Activated CD4-positive, CD25-positive, alpha-beta regulatory T cell treated with anti-CD3 and anti-CD28 coated beads, Interleukin-2, amount 50 U/mL, for 24 hours (primary cell): ENCODE measurements at regions not wholly inside any gene's neighbourhood (a gene's known extent, or its start where the extent isn't known, plus 50 kb on each side); places are given as distances from the start of the nearest gene placed in this dataset.

Experiments
- ATAC-seq, 2 donors: fragments of 150-1000 bp; cut with Tn5 transposase; one replicate each; pipeline ENCODE4 v1.10.0; 2021; ENCODE audit warnings: mild to moderate bottlenecking in 1 of 2, moderate library complexity in 1 of 2

- no peak for ATAC-seq
Measured at GRCh38 chr9:126154869-126155268, 171.8 kb upstream of the MVB12B start.

GRCh38 chr9:126155756-126156664, 170.6 kb upstream of the MVB12B start:
- ATAC-seq: no peak

GRCh38 chr9:126156898-126157297, 169.7 kb upstream of the MVB12B start:
- no peak for ATAC-seq

- ATAC-seq: no peak
Measured at GRCh38 chr9:126157423-126157822, 169.2 kb upstream of the MVB12B start.

GRCh38 chr9:126157826-126158587, 168.6 kb upstream of the MVB12B start:
- ATAC-seq: no peak

- ATAC-seq: no peak
Measured at GRCh38 chr9:126158588-126159429, 167.8 kb upstream of the MVB12B start.

GRCh38 chr9:126159430-126160060, 167.1 kb upstream of the MVB12B start:
- ATAC-seq: no peak

- no peak for ATAC-seq
Measured at GRCh38 chr9:126160067-126160853, 166.4 kb upstream of the MVB12B start.

- no peak for ATAC-seq
Measured at GRCh38 chr9:126160854-126161329, 165.7 kb upstream of the MVB12B start.

- no peak for ATAC-seq
Measured at GRCh38 chr9:126162611-126163381, 163.8 kb upstream of the MVB12B start.

GRCh38 chr9:126164796-126165525, 161.7 kb upstream of the MVB12B start:
- no peak for ATAC-seq

- no peak for ATAC-seq
Measured at GRCh38 chr9:126165755-126166154, 160.9 kb upstream of the MVB12B start.

GRCh38 chr9:126166291-126166690, 160.3 kb upstream of the MVB12B start:
- no peak for ATAC-seq

GRCh38 chr9:126166866-126167265, 159.8 kb upstream of the MVB12B start:
- no peak for ATAC-seq

GRCh38 chr9:126169736-126170135, 156.9 kb upstream of the MVB12B start:
- no peak for ATAC-seq

- ATAC-seq: no peak
Measured at GRCh38 chr9:126170286-126170823, 156.3 kb upstream of the MVB12B start.

- ATAC-seq: no peak
Measured at GRCh38 chr9:126171641-126172040, 155.0 kb upstream of the MVB12B start.

GRCh38 chr9:126173401-126173800, 153.2 kb upstream of the MVB12B start:
- ATAC-seq: no peak

GRCh38 chr9:126173929-126174328, 152.7 kb upstream of the MVB12B start:
- no peak for ATAC-seq

GRCh38 chr9:126183266-126183665, 143.4 kb upstream of the MVB12B start:
- ATAC-seq: no peak
